Sigmoid colon (tissue), 6 donors: ENCODE measurements at regions not wholly inside any gene's neighbourhood (a gene's known extent, or its start where the extent isn't known, plus 50 kb on each side); places are given as distances from the start of the nearest gene placed in this dataset.

ENCODE experiments used
- DNase-seq: peaks from one replicate; pipeline ENCODE4 v3.0.0-alpha.2; 2019
- H3K27ac ChIP-seq, 4 donors: fragments of 200-600 bp; sonication (generic); one replicate each; pipeline ENCODE4 v1.5.1; 2016 to 2019; ENCODE audit warnings: mild to moderate bottlenecking in 1 of 4
- H3K27me3 ChIP-seq, 3 donors: fragments of 200-600 bp; sonication (generic); one replicate each; pipeline ENCODE4 v1.5.1; 2019; ENCODE audit warnings: mild to moderate bottlenecking in 1 of 3
- H3K36me3 ChIP-seq, 4 donors: fragments of 200-600 bp; sonication (generic); one replicate each; pipeline ENCODE4 v1.5.1; 2016 to 2019
- H3K4me1 ChIP-seq, 4 donors: fragments of 200-600 bp; sonication (generic); one replicate each; pipeline ENCODE4 v1.5.1; 2017 to 2019
- H3K4me3 ChIP-seq, 4 donors: fragments of 200-600 bp; sonication (generic); one replicate each; pipeline ENCODE4 v1.5.1; 2017 to 2019; ENCODE audit warnings: mild to moderate bottlenecking in 2 of 4, moderate library complexity in 1 of 4
- H3K9me3 ChIP-seq, 4 donors: fragments of 200-600 bp in 3 of 4; sonication (generic) in 3 of 4; one replicate each; pipeline versions ENCODE4 v1.5.1 to v1.6.1; 2013 to 2019
- EP300 ChIP-seq, 4 donors: sonication (generic); formaldehyde crosslinking; IDR thresholded peaks; one replicate each; pipeline ENCODE4 v1.6.1; 2017; ENCODE audit warnings: antibody characterized with exemption in 4 of 4
- POLR2A ChIP-seq, 2 donors: fragments of 450-650 bp; IDR thresholded peaks; one replicate each; pipeline ENCODE4 v1.6.1; 2016; ENCODE audit warnings: antibody characterized with exemption in 2 of 2, mild to moderate bottlenecking in 2 of 2, moderate library complexity in 2 of 2
- POLR2AphosphoS5 ChIP-seq, 4 donors: sonication (generic); formaldehyde crosslinking; IDR thresholded peaks; one replicate each; pipeline ENCODE4 v1.6.1; 2017; ENCODE audit warnings: antibody characterized with exemption in 4 of 4
- WGBS, 2 donors: extraction: QIAGEN DNeasy Blood & Tissue Kit; methylation state at CpG; one replicate each; pipeline ENCODE4 v1.1.7; 2013; 5-methylcytosine and 5-hydroxymethylcytosine counted together
- intact Hi-C: fragments of 100-400 bp; cut with DNase I; formaldehyde crosslinking; loops from one replicate; pipeline ENCODE4 v1.15.1; 2023
- TF ChIP-seq, protein P1 (sequence below), 4 experiments: fragments of 450-650 bp in 3 of 4; fragments of 200-600 bp in 1 of 4; IDR thresholded peaks; one replicate each; pipeline ENCODE4 v1.5.1; 2016 to 2019; ENCODE audit warnings: antibody characterized with exemption in 4 of 4, mild to moderate bottlenecking in 3 of 4, moderate library complexity in 2 of 4
- donor health status: healthy with polysubstance abuse.
- donor health status: healthy.

DNA sequence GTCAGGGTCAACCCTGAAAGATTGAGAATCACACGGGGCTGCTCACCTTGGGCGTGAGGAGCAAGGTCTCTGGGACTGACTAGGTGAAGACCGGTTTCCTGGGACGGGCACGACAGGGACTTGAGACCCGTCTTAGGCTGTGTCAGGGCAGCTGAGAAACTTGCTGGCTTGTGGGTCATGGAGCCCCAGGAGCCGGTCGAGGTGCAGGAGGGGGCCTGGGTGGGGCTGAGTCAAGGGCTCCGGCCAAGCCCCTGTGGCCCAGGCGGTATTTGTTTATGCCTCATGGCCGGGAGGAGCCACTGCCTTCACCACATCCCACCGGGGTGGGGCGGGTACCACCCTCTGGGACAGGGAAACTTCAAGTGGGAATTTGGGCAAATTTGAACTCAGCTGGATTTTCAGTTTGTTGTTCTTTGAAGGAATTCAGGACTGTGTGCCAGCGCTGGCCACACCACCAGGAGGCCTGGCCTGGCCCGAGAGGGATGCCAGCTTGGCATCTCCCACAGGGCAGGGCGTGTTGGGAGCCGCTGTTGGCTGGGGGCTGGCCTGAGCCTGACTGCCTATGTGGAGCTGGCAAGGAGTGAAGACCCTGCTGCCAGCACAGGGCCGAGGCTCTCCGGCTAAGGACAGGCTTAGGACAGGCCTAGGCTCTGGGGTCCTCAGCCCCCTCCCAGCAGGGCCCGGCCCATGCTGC is 116.1 kb downstream of the METRNL start:
- Histone ChIP-seq H3K27ac (peak overlapping the region; percentile 8 to 69 (median 24)), H3K4me3 (no peak overlapping the region)
- WGBS, 2 donors: 51 to 73% methylated on average over 20 of the region's 20 CpGs

DNA sequence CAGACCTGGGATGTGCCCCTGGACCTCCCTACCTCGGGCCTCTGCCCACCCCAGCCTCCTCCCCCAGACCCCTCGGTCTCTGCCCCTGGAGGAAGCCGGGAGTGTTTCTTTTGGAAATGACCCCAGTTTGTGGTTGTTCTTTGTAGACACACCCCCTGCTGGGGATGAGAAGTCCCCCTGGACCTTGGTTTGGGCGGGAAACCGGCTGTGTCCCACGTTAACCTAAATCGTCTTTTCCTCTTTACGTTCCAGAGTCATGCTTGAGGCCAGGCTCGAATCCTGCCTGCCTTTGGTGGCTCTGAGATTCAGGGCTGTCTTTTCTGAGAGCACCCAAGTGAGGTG is 116.6 kb downstream of the METRNL start:
- peak; percentile 71 for DNase-seq
- H3K4me3 ChIP-seq: no peak overlapping the region
- WGBS, 2 donors: 55 to 59% methylated on average over 9 of the region's 9 CpGs
- intact Hi-C loops: no loop called here
- TF ChIP-seq POLR2A (IDR thresholded peaks at IDR 0.05) (no peak), POLR2AphosphoS5 (IDR thresholded peaks at IDR 0.05) (no peak), EP300 (IDR thresholded peaks at IDR 0.05) (no peak)
- TF ChIP-seq, protein P1, sequence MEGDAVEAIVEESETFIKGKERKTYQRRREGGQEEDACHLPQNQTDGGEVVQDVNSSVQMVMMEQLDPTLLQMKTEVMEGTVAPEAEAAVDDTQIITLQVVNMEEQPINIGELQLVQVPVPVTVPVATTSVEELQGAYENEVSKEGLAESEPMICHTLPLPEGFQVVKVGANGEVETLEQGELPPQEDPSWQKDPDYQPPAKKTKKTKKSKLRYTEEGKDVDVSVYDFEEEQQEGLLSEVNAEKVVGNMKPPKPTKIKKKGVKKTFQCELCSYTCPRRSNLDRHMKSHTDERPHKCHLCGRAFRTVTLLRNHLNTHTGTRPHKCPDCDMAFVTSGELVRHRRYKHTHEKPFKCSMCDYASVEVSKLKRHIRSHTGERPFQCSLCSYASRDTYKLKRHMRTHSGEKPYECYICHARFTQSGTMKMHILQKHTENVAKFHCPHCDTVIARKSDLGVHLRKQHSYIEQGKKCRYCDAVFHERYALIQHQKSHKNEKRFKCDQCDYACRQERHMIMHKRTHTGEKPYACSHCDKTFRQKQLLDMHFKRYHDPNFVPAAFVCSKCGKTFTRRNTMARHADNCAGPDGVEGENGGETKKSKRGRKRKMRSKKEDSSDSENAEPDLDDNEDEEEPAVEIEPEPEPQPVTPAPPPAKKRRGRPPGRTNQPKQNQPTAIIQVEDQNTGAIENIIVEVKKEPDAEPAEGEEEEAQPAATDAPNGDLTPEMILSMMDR (IDR thresholded peaks at IDR 0.05): no peak
- H3K27ac ChIP-seq: peak overlapping the region; percentile 8 to 69 (median 24)
- H3K9me3 ChIP-seq: no peaks in the 10 kb centered on the region
- no peaks in the 10 kb centered on the region for H3K27me3 ChIP-seq
- H3K4me1 ChIP-seq: peaks cover 0 to 9% (median 5%) of the 10 kb centered on the region in 4 donors
- no peaks in the 10 kb centered on the region for H3K36me3 ChIP-seq

More for the DNA sequence above, 116.1 kb downstream of the METRNL start:
- peaks cover 0 to 8% (median 4%) of the 10 kb centered on the region in 4 donors for H3K4me1 ChIP-seq
- peak; percentile 69 for DNase-seq
- H3K36me3 ChIP-seq: no peaks in the 10 kb centered on the region
- TF ChIP-seq POLR2A (IDR thresholded peaks at IDR 0.05) (no peak), EP300 (IDR thresholded peaks at IDR 0.05) (no peak), POLR2AphosphoS5 (IDR thresholded peaks at IDR 0.05) (no peak)
- TF ChIP-seq, protein P1 (IDR thresholded peaks at IDR 0.05): no peak
- no peaks in the 10 kb centered on the region for H3K9me3 ChIP-seq
- no peaks in the 10 kb centered on the region for H3K27me3 ChIP-seq
- intact Hi-C loops: no loop called here

DNA sequence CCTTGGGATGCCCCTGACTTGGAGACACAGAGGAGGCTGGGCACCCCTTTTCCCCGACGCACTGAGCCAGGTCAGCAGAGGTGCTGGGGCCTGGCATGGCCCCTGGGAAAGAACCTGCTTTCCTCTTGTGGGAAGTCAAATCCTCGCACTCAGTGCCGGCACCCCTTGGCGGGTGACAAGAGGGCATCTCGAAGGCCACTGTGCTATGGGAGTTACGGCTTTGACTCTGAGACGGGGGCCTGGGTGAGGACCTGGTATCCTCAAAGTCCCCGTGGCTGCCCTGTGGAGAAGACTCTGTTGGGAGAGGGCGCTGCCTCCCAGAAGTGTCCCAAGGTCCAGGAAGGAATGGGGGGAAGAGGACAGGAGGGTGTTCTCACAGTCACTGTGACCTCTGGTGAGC is 117.0 kb downstream of the METRNL start:
- H3K27ac ChIP-seq: peak overlapping the region in 3 of 4 donors; percentile 17 to 69 (median 32)
- H3K27me3 ChIP-seq: no peaks in the 10 kb centered on the region
- no peaks in the 10 kb centered on the region for H3K9me3 ChIP-seq
- 85 to 95% methylated on average over 10 of the region's 10 CpGs for WGBS, 2 donors
- DNase-seq: peak; percentile 64
- no peak for TF ChIP-seq EP300 (IDR thresholded peaks at IDR 0.05)
- no peak for TF ChIP-seq POLR2AphosphoS5 (IDR thresholded peaks at IDR 0.05)
- TF ChIP-seq POLR2A (IDR thresholded peaks at IDR 0.05): no peak
- TF ChIP-seq, protein P1 (IDR thresholded peaks at IDR 0.05): no peak
- no peaks in the 10 kb centered on the region for H3K36me3 ChIP-seq
- no peak overlapping the region for H3K4me3 ChIP-seq
- H3K4me1 ChIP-seq: peaks cover 0 to 13% (median 5%) of the 10 kb centered on the region in 4 donors
- intact Hi-C loops: no loop called here

DNA sequence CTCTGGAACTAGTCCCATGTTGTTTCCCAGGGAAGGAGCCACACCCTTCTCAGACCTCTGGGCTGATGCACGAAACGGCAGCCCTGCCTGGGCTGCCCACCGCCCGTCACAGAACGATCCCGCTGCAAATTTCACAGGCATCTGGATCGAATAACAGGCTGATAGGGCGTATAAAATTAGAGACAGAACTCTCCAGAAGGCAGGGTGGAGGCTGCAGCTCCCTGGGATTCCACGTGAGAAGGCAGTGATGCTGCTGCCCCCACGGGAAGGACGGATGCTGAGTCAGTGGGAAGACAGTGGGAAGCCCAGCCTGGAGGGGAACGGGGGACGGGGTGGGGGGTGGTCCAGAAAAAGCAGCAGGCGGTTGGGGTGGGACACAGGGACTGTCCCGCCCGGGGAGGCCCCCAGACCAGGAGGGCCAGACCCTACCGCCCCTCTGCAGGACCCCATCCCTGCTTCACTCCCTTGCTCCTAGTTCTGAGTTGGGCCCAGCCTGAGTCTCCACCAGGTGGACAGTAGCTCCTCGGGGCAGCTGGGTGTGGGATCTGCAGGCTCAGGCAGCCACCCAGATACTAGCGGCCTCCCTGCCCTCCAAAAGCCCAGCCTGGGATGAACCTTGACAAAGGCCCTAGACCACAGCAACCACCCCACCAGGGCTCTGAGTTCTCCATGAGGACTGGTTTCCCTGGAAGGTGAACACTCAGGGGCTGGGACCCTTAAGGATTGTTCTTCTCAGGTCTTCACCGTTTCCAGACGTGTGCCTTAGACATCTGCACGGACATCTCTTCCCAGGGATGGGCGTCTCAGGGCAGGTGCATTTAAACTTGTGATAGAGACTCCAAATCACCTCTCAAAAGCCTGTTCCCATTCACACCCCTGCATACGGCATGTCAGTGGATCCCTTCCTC is 117.8 kb downstream of the METRNL start:
- TF ChIP-seq POLR2A (IDR thresholded peaks at IDR 0.05) (no peak), POLR2AphosphoS5 (IDR thresholded peaks at IDR 0.05) (no peak), EP300 (IDR thresholded peaks at IDR 0.05) (no peak)
- TF ChIP-seq, protein P1 (IDR thresholded peaks at IDR 0.05): no peak
- Histone ChIP-seq H3K36me3 (no peaks in the 10 kb centered on the region), H3K27ac (peak overlapping the region in 1 of 4 donors; percentile 69), H3K9me3 (no peaks in the 10 kb centered on the region), H3K27me3 (no peaks in the 10 kb centered on the region), H3K4me1 (peaks cover 0 to 13% (median 5%) of the 10 kb centered on the region in 4 donors), H3K4me3 (no peak overlapping the region)
- intact Hi-C loops: no loop called here
- peak; percentile 63 for DNase-seq
- WGBS, 2 donors: 69 to 84% methylated on average over 24 of the region's 24 CpGs
